Esophagus muscularis mucosa (tissue), 4 donors: ENCODE measurements at regions not wholly inside any gene's neighbourhood (a gene's known extent, or its start where the extent isn't known, plus 50 kb on each side); places are given as distances from the start of the nearest gene placed in this dataset.

Source experiments
- DNase-seq: peaks from one replicate; pipeline ENCODE4 v3.0.0-alpha.2; 2017; ENCODE audit errors: extremely low spot score
- H3K27ac ChIP-seq, 4 donors: fragments of 200-600 bp; sonication (generic); replicated peaks in 1 of 4; 1 replicate in 3 of 4; 2 replicates in 1 of 4; pipeline ENCODE4 v1.5.1; 2016 to 2019; ENCODE audit warnings: mild to moderate bottlenecking in 1 of 4
- H3K27me3 ChIP-seq, 4 donors: fragments of 200-600 bp; sonication (generic); one replicate each; pipeline versions ENCODE4 v1.5.1 to v1.6.0; 2016 to 2019
- H3K36me3 ChIP-seq, 4 donors: fragments of 200-600 bp; sonication (generic); one replicate each; pipeline ENCODE4 v1.5.1; 2016 to 2019
- H3K4me1 ChIP-seq, 4 donors: fragments of 200-600 bp; sonication (generic); one replicate each; pipeline ENCODE4 v1.5.1; 2016 to 2019
- H3K4me3 ChIP-seq, 4 donors: fragments of 200-600 bp; sonication (generic); 1 replicate in 2 of 4; 2 replicates in 2 of 4; pipeline ENCODE4 v1.5.1; 2016 to 2019; ENCODE audit warnings: mild to moderate bottlenecking in 4 of 4, moderate library complexity in 1 of 4
- H3K9me3 ChIP-seq, 4 donors: fragments of 200-600 bp; sonication (generic); 1 replicate in 3 of 4; 2 replicates in 1 of 4; pipeline ENCODE4 v1.5.1; 2016 to 2019
- CTCF ChIP-seq, 3 experiments: fragments of 200-600 bp in 2 of 3; fragments of 450-650 bp in 1 of 3; sonication (generic) in 2 of 3; IDR thresholded peaks; one replicate each; pipeline ENCODE4 v1.5.1; 2017 to 2019; ENCODE audit warnings: antibody characterized with exemption in 3 of 3, mild to moderate bottlenecking in 2 of 3, moderate library complexity in 1 of 3
- EP300 ChIP-seq: sonication (generic); formaldehyde crosslinking; IDR thresholded peaks from one replicate; pipeline ENCODE4 v1.6.1; 2017; ENCODE audit warnings: antibody characterized with exemption
- POLR2A ChIP-seq: fragments of 450-650 bp; IDR thresholded peaks from one replicate; pipeline ENCODE4 v1.6.1; 2017; ENCODE audit warnings: antibody characterized with exemption, moderate library complexity, mild to moderate bottlenecking, low read depth
- POLR2AphosphoS5 ChIP-seq, 2 donors: sonication (generic); formaldehyde crosslinking; IDR thresholded peaks; one replicate each; pipeline ENCODE4 v1.6.1; 2017; ENCODE audit warnings: antibody characterized with exemption in 2 of 2
- WGBS: methylation state at CpG from one replicate; pipeline ENCODE4 v1.1.5; 2018; 5-methylcytosine and 5-hydroxymethylcytosine counted together
- intact Hi-C: fragments of 100-400 bp; cut with DNase I; formaldehyde crosslinking; loops from one replicate; pipeline ENCODE4 v1.15.1; 2023

DNA sequence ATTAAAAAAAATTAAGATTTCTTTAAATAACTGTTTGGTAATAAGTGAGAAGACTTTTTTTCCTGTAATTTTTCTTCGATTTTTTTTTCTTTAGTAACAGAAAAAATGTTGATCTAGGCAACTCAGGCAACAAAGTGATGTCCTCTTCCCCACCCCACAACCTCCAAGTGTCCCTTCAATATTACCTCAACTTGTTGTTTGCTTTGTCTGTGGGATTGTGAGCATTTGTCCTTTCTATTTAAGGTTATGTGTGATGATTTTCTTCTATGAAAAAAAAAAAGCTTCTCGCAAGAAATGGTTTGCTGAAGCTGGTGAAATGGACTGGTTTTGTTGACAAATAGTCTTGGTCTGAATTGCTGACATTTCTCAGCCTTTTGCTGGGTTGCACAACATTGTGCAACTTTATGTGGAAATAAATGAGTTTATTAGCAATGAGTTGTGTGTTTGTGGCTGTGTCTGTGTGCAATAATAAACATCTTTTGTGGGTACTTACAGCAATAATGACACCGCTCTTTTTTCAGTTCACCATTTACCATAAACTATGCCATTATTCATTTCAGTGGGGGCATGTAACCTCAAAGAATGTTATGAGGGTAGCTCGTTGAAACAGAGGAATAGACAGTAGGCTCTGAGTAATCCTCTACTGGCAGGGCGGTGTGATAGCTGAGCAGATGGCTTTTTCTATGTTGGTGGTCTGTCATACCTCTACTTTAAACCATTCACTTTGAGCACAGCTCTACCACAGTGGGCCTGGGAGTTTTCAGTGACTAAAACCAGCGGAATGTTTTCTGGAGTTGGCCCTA is 218.4 kb downstream of the HLX start:
- no peak for TF ChIP-seq POLR2A
- no peak for TF ChIP-seq CTCF (IDR thresholded peaks at IDR 0.05)
- peak; percentile 7 to 63 for TF ChIP-seq POLR2AphosphoS5 (IDR thresholded peaks at IDR 0.05)
- no peaks in the 10 kb centered on the region for H3K27me3 ChIP-seq
- H3K4me1 ChIP-seq = peaks cover 0 to 13% (median 11%) of the 10 kb centered on the region in 4 donors
- no peak overlapping the region for H3K4me3 ChIP-seq
- WGBS = 79% methylated on average over 6 of the region's 6 CpGs
- no peak for DNase-seq
- intact Hi-C loops = no loop called here
- no peaks in the 10 kb centered on the region for H3K9me3 ChIP-seq
- H3K36me3 ChIP-seq = no peaks in the 10 kb centered on the region
- H3K27ac ChIP-seq = peak overlapping the region in 2 of 4 donors; percentile 18 to 25

DNA sequence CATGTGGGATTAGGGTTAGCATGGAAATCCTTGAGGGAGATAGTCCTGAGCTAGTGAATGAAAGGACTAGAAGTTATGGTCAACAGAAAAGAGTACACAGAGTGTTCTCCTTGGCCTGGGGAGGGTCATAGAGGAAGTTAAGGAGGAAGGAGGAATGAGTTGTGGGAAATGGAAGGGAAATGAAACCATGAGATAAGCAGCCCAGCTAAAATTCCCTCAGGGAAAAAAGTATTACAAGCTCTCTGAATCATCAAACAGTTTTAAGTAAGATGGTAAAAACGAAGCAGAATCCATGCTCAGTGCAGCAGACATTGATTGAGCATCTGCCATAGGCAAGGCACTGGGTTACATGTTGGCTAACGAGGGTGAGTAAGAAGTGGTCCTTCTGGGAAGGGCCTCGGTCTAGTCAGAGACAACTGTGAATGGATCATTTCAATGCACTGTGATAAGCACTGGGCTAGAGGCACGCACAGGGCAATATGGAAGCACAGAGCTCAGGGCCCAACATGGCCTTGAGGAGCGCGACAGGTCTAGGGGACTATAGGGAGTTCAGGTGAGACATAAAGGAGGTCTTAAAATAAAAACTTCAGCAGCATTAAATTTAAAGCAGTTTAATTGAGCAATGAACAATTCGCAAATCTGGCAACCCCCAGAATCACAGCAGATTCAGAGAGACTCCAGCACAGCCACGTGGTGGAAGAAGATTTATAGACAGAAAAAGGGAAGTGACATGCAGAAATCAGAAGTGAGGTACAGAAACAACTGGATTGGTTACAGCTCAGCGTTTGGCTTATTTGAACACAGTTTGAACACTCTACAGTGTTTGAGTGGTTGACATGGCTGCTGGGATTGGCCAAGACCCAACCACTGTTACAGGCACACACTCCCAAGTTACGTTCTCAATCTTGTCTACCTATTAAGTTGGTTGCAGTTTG is 219.5 kb downstream of the HLX start:
- 76% methylated on average over 10 of the region's 10 CpGs for WGBS
- intact Hi-C loops = no loop called here
- TF ChIP-seq POLR2A (no peak), POLR2AphosphoS5 (IDR thresholded peaks at IDR 0.05) (no peak)
- Histone ChIP-seq H3K27me3 (no peaks in the 10 kb centered on the region), H3K9me3 (no peaks in the 10 kb centered on the region), H3K27ac (peak overlapping the region in 2 of 4 donors; percentile 24 to 25), H3K4me3 (no peak overlapping the region), H3K4me1 (peaks cover 0 to 13% (median 11%) of the 10 kb centered on the region in 4 donors), H3K36me3 (no peaks in the 10 kb centered on the region)
- DNase-seq = no peak

- TF ChIP-seq POLR2AphosphoS5 (IDR thresholded peaks at IDR 0.05) = no peak
- H3K9me3 ChIP-seq = no peaks in the 10 kb centered on the region
- H3K27me3 ChIP-seq = no peaks in the 10 kb centered on the region
- DNase-seq = no peak
- H3K4me3 ChIP-seq = no peak overlapping the region
- intact Hi-C loops = no loop called here
- H3K27ac ChIP-seq = peak overlapping the region in 1 of 4 donors; percentile 6
- peaks cover 0 to 13% (median 11%) of the 10 kb centered on the region in 4 donors for H3K4me1 ChIP-seq
- 85% methylated on average over 12 of the region's 12 CpGs for WGBS
- no peaks in the 10 kb centered on the region for H3K36me3 ChIP-seq
These were observed 220.7 kb downstream of the HLX start for GRCh38 chr1:221099747-221100595.

DNA sequence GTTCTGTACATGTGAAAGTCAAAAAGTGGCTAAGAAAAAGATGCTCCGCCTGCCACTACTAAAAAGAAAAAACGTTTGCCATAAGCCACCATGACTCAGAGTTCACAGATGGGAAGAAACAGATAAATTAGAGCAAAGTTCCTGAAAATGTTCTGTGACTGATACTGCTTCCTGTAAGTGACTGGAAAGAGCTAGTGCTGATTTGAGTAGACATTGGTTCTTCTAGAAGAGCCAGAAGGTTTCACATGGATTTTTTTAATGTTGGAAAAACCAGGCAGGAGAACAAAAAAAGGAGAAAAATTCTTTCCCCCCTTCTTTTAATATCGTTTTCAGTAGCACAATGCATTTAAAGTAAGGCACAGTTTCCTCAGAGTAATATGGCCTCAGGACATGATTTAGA is 221.4 kb downstream of the HLX start:
- no peaks in the 10 kb centered on the region for H3K9me3 ChIP-seq
- no peak overlapping the region for H3K4me3 ChIP-seq
- peaks cover 0 to 13% (median 11%) of the 10 kb centered on the region in 4 donors for H3K4me1 ChIP-seq
- intact Hi-C loops = no loop called here
- no peak for DNase-seq
- H3K27ac ChIP-seq = peak overlapping the region in 2 of 4 donors; percentile 6 to 53
- WGBS = 28% methylated on average over 3 of the region's 3 CpGs
- no peaks in the 10 kb centered on the region for H3K27me3 ChIP-seq
- TF ChIP-seq CTCF (IDR thresholded peaks at IDR 0.05) = no peak
- TF ChIP-seq EP300 = no peak
- no peak for TF ChIP-seq POLR2A
- TF ChIP-seq POLR2AphosphoS5 (IDR thresholded peaks at IDR 0.05) = no peak
- H3K36me3 ChIP-seq = no peaks in the 10 kb centered on the region

DNA sequence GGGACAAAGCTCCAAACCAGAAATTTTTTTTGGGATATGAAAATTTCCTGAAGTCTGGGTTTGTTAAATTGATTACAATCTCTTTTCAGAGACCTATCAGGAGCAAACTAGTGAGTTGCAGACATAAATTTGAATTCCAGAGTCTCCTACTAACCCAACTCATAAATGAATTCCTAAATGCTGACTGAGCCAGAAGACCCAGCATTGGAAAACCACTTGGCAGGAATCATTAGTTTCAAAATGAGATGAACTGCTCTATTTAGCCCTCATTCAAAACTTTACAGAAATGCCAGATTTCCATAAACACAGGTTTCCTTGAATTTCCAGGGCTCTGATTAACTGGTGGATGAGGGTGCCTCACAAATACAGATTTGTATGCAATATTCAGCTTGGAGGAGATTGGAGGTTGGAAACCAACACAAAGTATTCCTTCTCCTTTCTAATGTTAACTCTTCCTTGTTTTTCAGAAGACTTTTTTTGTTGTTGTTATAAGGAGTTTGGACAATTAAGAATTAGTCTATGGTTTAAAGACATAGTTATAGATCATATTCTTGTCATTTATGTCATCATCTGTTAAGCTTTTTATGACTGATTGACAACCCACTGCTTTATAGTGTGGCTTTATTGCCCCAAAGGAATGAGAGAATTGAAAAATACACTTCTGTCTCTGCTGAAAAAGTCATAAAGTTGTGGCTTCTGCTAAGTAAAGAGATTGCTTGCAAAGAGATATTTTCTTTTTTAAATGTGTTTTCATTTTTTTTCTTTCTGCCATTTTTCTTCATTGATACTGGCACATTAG is 222.8 kb downstream of the HLX start:
- no peak for TF ChIP-seq POLR2AphosphoS5 (IDR thresholded peaks at IDR 0.05)
- no peak for TF ChIP-seq EP300
- TF ChIP-seq CTCF (IDR thresholded peaks at IDR 0.05) = no peak
- TF ChIP-seq POLR2A = no peak
- Histone ChIP-seq H3K27me3 (no peaks in the 10 kb centered on the region), H3K27ac (no peak overlapping the region), H3K36me3 (no peaks in the 10 kb centered on the region), H3K9me3 (no peaks in the 10 kb centered on the region), H3K4me3 (no peak overlapping the region), H3K4me1 (peaks cover 0 to 13% (median 11%) of the 10 kb centered on the region in 4 donors)
- no peak for DNase-seq
- intact Hi-C loops = no loop called here
